Upper lobe of right lung (tissue), 1 donor: ENCODE measurements at regions not wholly inside any gene's neighbourhood (a gene's known extent, or its start where the extent isn't known, plus 50 kb on each side); places are given as distances from the start of the nearest gene placed in this dataset.

Source experiments
- ATAC-seq: fragments of 200-7000 bp; cut with Tn5 transposase; one replicate; pipeline ENCODE4 v1.9.1; 2020; ENCODE audit warnings: mild to moderate bottlenecking, moderate library complexity
- DNase-seq: peaks from one replicate; pipeline ENCODE4 v3.0.0-alpha.2; 2020
- H3K27ac ChIP-seq: fragments of 200-600 bp; one replicate; pipeline ENCODE4 v1.8.0; 2022
- H3K27me3 ChIP-seq: fragments of 200-600 bp; one replicate; pipeline ENCODE4 v1.8.0; 2022; ENCODE audit warnings: mild to moderate bottlenecking
- H3K36me3 ChIP-seq: fragments of 200-600 bp; one replicate; pipeline ENCODE4 v1.8.0; 2022
- H3K4me1 ChIP-seq: fragments of 200-600 bp; one replicate; pipeline ENCODE4 v1.8.0; 2022
- H3K4me3 ChIP-seq: fragments of 200-600 bp; one replicate; pipeline ENCODE4 v1.8.0; 2022; ENCODE audit warnings: mild to moderate bottlenecking
- H3K9me3 ChIP-seq: fragments of 200-600 bp; one replicate; pipeline ENCODE4 v1.8.0; 2022
- CTCF ChIP-seq: fragments of 200-600 bp; IDR thresholded peaks from one replicate; pipeline ENCODE4 v1.8.0; 2022; ENCODE audit warnings: antibody characterized with exemption
- intact Hi-C: fragments of 100-400 bp; cut with DNase I; formaldehyde crosslinking; loops from one replicate; pipeline ENCODE4 v1.11.0; 2022
- donor health status: DM: no; HTN: yes; CAD: no; lungs with severe emphysema.

DNA sequence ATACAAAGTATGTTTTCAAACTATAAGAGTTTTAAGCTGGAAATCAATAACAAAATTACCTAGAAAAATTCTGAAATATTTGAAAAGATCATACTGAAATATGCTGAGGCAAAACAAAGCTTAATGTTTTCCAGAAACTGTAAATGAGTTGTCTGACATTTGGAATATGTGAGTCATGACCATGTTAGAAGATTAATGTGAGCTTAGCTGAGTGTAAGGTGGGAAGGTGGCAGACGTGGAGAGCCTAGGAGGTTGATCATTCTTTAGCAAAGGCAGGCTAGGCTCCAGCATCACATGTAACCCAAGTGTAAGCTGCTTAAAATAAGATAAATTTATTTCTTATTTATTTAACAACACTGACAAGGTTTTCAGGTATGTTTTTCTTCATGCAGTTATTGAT lies 2086.1 kb upstream of the PCDH20 start:
- TF ChIP-seq CTCF: no peak
- Histone ChIP-seq H3K27ac (no peak overlapping the region), H3K36me3 (no peaks in the 10 kb centered on the region), H3K9me3 (no peaks in the 10 kb centered on the region), H3K4me1 (no peaks in the 10 kb centered on the region), H3K4me3 (no peak overlapping the region), H3K27me3 (no peaks in the 10 kb centered on the region)
- intact Hi-C loops: no loop called here
- ATAC-seq: no peak
- DNase-seq: no peak

DNA sequence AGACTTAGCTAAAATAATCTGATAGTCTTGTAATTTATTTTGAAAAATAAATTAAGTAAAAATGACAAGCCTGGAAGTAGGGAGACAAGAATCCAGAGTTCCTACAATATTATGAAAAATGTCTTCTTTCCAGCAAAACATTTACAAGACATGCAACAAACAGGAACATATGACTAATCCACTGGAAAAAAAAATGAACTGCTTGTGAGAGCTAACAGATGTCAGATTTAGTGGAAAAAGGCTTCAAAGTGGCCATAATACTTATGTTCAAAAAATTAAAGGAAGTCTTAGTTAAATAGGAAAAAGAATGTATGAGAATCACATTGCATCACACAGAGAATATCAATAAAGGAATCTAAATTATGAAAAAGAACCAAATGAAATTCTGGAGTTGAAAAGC lies 2082.0 kb upstream of the PCDH20 start:
- ATAC-seq (no peak), DNase-seq (no peak)
- H3K27me3 ChIP-seq: no peaks in the 10 kb centered on the region
- no peaks in the 10 kb centered on the region for H3K9me3 ChIP-seq
- intact Hi-C loops: no loop called here
- no peak for TF ChIP-seq CTCF
- H3K4me1 ChIP-seq: no peaks in the 10 kb centered on the region
- H3K27ac ChIP-seq: no peak overlapping the region
- H3K36me3 ChIP-seq: no peaks in the 10 kb centered on the region
- H3K4me3 ChIP-seq: no peak overlapping the region

GRCh38 chr13:63492604-63493003 lies 2077.0 kb upstream of the PCDH20 start:
- DNase-seq: no peak
- Histone ChIP-seq H3K4me1 (no peaks in the 10 kb centered on the region), H3K27me3 (no peaks in the 10 kb centered on the region), H3K27ac (no peak overlapping the region), H3K36me3 (no peaks in the 10 kb centered on the region), H3K9me3 (no peaks in the 10 kb centered on the region), H3K4me3 (no peak overlapping the region)
- intact Hi-C loops: no loop called here
- no peak for TF ChIP-seq CTCF
- ATAC-seq: no peak

GRCh38 chr13:63490149-63490548 lies 2074.5 kb upstream of the PCDH20 start:
- no peak for ATAC-seq
- intact Hi-C loops: no loop called here
- no peak overlapping the region for H3K27ac ChIP-seq
- no peaks in the 10 kb centered on the region for H3K27me3 ChIP-seq
- no peak for DNase-seq
- no peak for TF ChIP-seq CTCF
- no peaks in the 10 kb centered on the region for H3K4me1 ChIP-seq
- H3K9me3 ChIP-seq: no peaks in the 10 kb centered on the region
- no peaks in the 10 kb centered on the region for H3K36me3 ChIP-seq
- H3K4me3 ChIP-seq: no peak overlapping the region

GRCh38 chr13:63481334-63481733 lies 2065.7 kb upstream of the PCDH20 start:
- Histone ChIP-seq H3K36me3 (no peaks in the 10 kb centered on the region), H3K4me3 (no peak overlapping the region), H3K27ac (no peak overlapping the region), H3K4me1 (no peaks in the 10 kb centered on the region), H3K9me3 (no peaks in the 10 kb centered on the region), H3K27me3 (no peaks in the 10 kb centered on the region)
- no peak for TF ChIP-seq CTCF
- intact Hi-C loops: no loop called here
- DNase-seq: no peak
- ATAC-seq: no peak

GRCh38 chr13:63472711-63473110 lies 2057.1 kb upstream of the PCDH20 start:
- no peak for TF ChIP-seq CTCF
- Histone ChIP-seq H3K27ac (no peak overlapping the region), H3K27me3 (no peaks in the 10 kb centered on the region), H3K4me3 (no peak overlapping the region), H3K36me3 (no peaks in the 10 kb centered on the region), H3K4me1 (no peaks in the 10 kb centered on the region), H3K9me3 (no peaks in the 10 kb centered on the region)
- ATAC-seq (no peak), DNase-seq (no peak)
- intact Hi-C loops: no loop called here
